Suppressor macrophage treated with lipopolysaccharide for 1 hour (primary cell): ENCODE measurements at regions not wholly inside any gene's neighbourhood (a gene's known extent, or its start where the extent isn't known, plus 50 kb on each side); places are given as distances from the start of the nearest gene placed in this dataset.
A peak's percentile ranks its signal among the peaks of the same experiment; 100 is the strongest.
"Not testable (repeated sequence)": the region's sequence is repeated elsewhere in the genome, so short reads cannot be mapped to it uniquely, and the experiment has no call there.

Experiments
- DNase-seq, 3 donors: peaks; one replicate each; pipeline ENCODE4 v3.0.0-alpha.2; 2020 to 2022

GRCh38 chr10:121244818-121245217, 353.4 kb downstream of the FGFR2 start:
- no peak for DNase-seq

GRCh38 chr10:121245754-121246153, 352.5 kb downstream of the FGFR2 start:
- no peak for DNase-seq

- peak in 1 of 3 donors; percentile 22 for DNase-seq
These were observed 350.0 kb downstream of the FGFR2 start for GRCh38 chr10:121248266-121248665.

- DNase-seq = no peak
These were observed 347.1 kb downstream of the FGFR2 start for GRCh38 chr10:121250995-121251764.

- DNase-seq = no peak
These were observed 345.5 kb downstream of the FGFR2 start for GRCh38 chr10:121252756-121253155.

- peak; percentile 17 to 57 (median 38) for DNase-seq
These were observed 337.9 kb downstream of the FGFR2 start for GRCh38 chr10:121260377-121260776.

- DNase-seq = no peak
These were observed 336.6 kb downstream of the FGFR2 start for GRCh38 chr10:121261665-121262064.

- DNase-seq = no peak
These were observed 335.3 kb downstream of the FGFR2 start for GRCh38 chr10:121262774-121263430.

- DNase-seq = no peak
These were observed 334.8 kb downstream of the FGFR2 start for GRCh38 chr10:121263431-121263783.

- DNase-seq = no peak
These were observed 332.7 kb downstream of the FGFR2 start for GRCh38 chr10:121265360-121266123.

GRCh38 chr10:121266370-121266769, 331.9 kb downstream of the FGFR2 start:
- no peak for DNase-seq

GRCh38 chr10:121267236-121268003, 330.8 kb downstream of the FGFR2 start:
- DNase-seq = no peak

- DNase-seq = no peak
These were observed 329.9 kb downstream of the FGFR2 start for GRCh38 chr10:121268363-121268762.

GRCh38 chr10:121268863-121269432, 329.3 kb downstream of the FGFR2 start:
- DNase-seq = no peak

- no peak for DNase-seq
These were observed 327.3 kb downstream of the FGFR2 start for GRCh38 chr10:121270906-121271305.

GRCh38 chr10:121276046-121276445, 322.2 kb downstream of the FGFR2 start:
- no peak for DNase-seq

GRCh38 chr10:121276822-121277221, 321.4 kb downstream of the FGFR2 start:
- DNase-seq = peak in 1 of 3 donors; percentile 10

- not testable (repeated sequence) for DNase-seq
These were observed 319.9 kb downstream of the FGFR2 start for GRCh38 chr10:121278386-121278785.

- no peak for DNase-seq
These were observed 316.7 kb downstream of the FGFR2 start for GRCh38 chr10:121281576-121281975.

- no peak for DNase-seq
These were observed 316.0 kb downstream of the FGFR2 start for GRCh38 chr10:121282264-121282663.

- DNase-seq = no peak
These were observed 315.3 kb downstream of the FGFR2 start for GRCh38 chr10:121282797-121283515.

GRCh38 chr10:121284936-121285335, 313.3 kb downstream of the FGFR2 start:
- no peak for DNase-seq
